ENCODE measurements at regions not wholly inside any gene's neighbourhood (a gene's known extent, or its start where the extent isn't known, plus 50 kb on each side); places are given as distances from the start of the nearest gene placed in this dataset.
"Not testable (repeated sequence)": the region's sequence is repeated elsewhere in the genome, so short reads cannot be mapped to it uniquely, and the experiment has no call there.

DNA sequence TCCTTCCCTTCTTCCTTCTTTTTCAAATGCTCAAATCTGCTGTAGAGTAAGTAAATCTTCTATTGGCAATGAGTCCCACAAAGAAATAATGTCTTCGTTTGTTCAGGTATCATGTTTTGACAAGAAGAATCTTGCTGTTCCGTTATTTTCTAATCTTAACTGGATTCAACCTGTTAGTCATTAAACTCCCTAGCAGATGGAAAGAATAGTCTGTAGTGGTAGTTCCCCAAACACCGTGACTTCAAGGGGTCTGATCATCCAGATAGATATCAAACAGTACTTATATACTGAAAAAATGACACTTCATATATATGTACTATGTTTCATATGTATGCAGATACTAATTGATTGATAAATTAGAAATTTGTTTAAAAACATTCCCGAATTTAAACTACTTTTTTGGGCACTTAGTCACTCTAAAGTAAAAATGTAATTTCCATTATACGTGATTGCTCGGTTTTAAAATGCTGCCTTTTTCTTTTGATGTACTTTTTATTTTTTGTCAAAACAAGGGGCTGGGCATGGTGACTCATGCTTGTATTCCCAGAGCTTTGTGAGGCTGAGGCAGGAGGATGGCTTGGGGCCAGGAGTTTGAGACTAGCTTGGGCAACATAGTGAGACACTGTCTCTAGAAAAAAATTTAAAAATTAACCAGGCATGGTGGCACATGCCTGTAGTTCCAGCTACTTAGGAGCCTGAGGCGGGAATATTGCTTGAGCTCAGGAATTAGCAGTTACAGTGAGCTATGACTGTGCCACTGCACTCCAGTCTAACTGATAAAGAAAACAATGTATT, 335.7 kb upstream of the SNX7 start:
- DNase-seq = peak; percentile 84

GRCh38 chr1:98323906-98324358, 337.6 kb upstream of the SNX7 start:
- DNase-seq = peak; percentile 90

GRCh38 chr1:98323388-98323787, 338.1 kb upstream of the SNX7 start:
- peak; percentile 84 for DNase-seq

DNA sequence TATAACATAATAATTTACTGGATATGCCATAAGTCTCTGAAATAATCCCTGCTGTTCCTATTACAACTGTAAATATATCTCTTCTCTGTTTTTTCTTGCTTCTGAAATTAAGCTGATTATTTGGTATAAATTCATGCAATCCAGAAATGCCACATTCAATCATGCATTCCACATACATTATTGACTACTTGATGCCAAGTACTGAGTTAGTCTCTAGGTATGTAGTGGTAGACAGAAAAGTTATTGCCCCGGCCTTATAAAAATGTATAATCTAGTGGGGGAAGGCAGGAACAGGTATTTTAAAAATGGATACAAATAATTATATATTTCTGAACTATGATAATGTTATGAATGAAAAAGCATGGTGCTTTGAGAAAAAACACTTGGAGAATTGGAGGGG, 338.6 kb upstream of the SNX7 start:
- DNase-seq = peak; percentile 35

DNA sequence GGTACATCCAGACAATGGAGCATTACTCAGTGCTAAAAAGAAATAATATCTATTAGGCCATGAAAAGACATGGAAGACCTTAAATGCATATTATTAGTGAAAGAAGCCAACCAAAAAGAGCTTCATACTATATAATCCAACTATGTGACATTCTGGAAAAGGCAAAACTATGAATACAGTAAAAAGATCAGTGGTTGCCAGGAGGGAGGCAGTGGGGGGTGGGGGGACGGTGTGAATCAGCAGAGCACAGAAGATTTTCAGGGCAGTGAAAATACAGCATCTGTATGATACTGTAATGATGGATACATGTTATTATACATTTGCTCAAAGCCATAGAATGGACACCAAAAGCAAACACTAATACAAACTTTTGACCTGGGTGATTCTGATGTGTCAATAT, 339.4 kb upstream of the SNX7 start:
- DNase-seq = no peak

DNA sequence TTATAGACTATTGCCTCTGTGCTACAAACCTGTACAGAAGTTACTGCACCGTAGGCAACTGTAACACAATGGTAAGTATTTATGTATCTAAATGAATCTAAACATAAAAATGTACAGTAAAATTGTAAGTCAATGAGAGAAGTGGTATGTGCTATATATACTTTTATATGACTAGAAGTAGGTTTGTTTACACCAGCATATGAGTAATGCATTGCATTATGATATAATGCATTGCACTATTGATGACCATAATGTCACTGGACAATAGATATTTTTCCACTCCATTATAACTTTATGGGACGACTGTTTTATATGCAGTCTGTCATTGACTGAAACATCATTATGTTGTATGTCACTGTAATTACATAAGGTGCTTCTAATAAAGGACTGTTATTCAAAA, 340.3 kb upstream of the SNX7 start:
- DNase-seq = peak; percentile 27

- peak; percentile 49 for DNase-seq
Observed at GRCh38 chr1:98316286-98316905, 345.1 kb upstream of the SNX7 start.

- DNase-seq = peak; percentile 72
Observed at GRCh38 chr1:98315309-98315708, 346.2 kb upstream of the SNX7 start.

GRCh38 chr1:98314601-98315000, 346.9 kb upstream of the SNX7 start:
- DNase-seq = no peak

GRCh38 chr1:98306517-98307089, 354.9 kb upstream of the SNX7 start:
- no peak for DNase-seq

- DNase-seq = no peak
Observed at GRCh38 chr1:98305362-98305761, 356.2 kb upstream of the SNX7 start.

DNA sequence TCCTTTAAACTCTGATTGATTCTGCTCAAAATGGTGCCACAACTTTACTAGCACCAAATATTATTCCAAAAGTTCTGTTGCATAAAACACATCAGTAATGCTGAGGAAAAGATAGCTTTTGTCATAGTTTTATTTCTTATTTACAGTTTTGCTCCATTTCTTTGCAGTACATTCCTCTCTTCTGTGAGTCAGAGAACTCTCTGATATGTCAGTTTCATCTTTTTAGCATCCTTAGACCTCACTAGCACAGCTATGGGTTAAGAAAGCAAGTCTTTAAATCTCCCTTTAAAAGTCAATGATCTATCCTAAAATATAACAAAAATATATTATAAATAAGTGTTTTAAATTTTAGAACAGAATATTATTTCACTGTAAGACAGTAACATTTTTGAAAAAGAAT, 356.6 kb upstream of the SNX7 start:
- DNase-seq = peak; percentile 16

DNA sequence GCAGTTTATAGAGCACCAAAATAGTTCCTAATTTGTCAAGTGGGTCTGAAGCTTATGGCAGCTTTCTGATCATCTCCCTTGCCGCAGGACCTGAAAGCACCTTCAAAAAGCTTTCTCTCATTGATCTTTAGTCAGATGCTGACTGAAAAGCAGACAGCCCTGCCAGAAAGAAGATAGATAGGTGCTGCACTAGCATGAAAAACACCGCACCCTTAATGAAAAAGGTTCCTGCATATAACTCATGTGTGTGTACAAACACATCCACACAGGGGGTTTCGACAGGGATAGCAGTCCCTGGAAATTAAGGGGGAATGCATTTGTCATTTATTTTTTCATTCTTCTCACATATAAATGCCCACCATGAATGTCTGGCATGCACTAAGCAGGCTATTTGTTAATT, 361.7 kb upstream of the SNX7 start:
- DNase-seq = no peak

GRCh38 chr1:98299313-98299712, 362.2 kb upstream of the SNX7 start:
- DNase-seq = no peak

DNA sequence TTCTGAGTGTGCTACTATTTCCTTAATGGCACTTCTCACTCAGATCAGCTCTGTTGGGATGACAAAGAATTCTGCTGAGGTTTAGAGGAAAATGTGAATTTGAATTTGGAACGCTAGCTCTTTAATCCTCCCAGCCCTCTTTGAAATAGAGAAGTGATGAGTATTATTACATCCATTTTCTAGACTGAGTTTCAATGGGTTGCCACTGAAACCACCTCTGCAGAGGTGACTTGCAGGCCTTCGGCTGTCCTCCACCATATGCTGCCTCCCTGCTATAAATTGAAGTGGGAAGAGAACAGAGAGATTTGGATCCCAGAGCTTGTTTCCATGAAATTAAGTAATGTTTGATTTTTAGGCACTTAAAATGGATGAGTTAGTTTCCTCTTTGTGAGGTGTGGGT, 363.2 kb upstream of the SNX7 start:
- DNase-seq = no peak

DNA sequence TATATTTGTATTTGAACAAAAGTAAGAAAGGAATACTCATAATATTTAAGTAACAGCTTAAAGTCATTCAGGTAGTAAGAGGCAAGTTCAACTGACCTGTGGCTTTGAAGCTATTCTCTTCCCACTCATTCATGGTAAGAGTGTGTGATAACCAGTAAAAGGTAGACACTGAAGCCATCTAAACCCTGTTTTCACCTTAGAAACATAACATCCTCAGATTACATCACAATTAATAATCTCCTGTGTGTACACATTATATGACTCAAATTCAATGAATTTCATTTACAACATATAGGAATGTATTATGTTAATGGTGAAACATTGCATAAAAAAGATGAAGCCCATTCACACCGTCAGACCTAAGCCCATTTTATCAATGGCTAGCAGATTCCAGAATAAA, 364.8 kb upstream of the SNX7 start:
- no peak for DNase-seq

GRCh38 chr1:98294127-98294526, 367.4 kb upstream of the SNX7 start:
- no peak for DNase-seq

GRCh38 chr1:98292994-98293393, 368.5 kb upstream of the SNX7 start:
- no peak for DNase-seq

DNA sequence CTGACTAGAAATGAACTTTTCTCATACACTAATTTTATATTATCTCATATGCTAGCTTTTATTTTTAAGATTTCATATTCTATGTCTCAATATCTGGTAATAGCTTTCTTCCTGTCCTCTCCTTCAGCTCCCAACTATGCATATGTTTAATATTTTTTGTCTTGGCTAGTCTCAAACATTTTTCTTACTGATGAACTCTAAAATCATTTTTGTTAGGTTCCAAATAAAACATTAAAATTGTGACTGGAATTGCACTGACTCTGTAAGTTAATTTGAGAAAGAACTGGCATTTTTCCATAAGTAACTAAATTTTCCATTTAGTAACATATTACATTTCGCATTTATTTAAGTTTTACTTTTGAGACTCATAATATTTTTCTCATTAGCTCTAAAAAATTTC, 368.5 kb upstream of the DPYD start:
- DNase-seq = no peak

DNA sequence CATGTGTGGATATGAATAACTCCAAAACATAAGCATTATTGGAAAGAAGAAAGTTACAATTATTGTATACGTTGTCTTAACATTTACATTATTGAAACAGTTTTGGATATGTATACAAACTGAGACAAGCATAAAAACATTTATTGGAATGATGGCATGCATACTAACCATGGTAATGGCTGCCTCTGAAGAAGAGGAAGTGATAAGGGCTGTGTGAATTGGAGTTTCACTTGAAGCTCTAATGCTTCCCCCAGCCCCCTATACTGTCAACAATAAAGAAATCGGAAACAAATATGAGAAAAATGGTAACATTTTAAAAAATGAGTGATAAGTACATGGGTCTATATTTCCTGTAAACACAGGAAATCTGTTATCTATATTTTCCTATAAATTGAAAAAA, 367.7 kb upstream of the DPYD start:
- no peak for DNase-seq

- peak; percentile 25 for DNase-seq
Observed at GRCh38 chr1:98287626-98288025, 366.8 kb upstream of the DPYD start.

GRCh38 chr1:98286656-98287055, 365.8 kb upstream of the DPYD start:
- no peak for DNase-seq

DNA sequence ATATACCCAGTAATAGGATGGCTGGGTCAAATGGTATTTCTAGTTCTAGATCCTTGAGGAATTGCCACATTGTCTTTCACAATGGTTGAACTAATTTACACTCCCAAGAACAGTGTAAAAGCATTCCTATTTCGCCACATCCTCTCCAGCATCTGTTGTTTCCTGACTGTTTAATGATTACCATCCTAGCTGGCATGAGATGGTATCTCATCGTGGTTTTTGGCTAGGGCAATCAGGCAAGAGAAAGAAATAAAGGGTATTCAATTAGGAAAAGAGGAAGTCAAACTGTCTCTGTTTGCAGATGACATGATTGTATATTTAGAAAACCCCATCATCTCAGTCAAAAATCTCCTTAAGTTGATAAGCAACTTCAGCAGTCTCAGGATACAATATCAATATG, 364.5 kb upstream of the DPYD start:
- not testable (repeated sequence) for DNase-seq

DNA sequence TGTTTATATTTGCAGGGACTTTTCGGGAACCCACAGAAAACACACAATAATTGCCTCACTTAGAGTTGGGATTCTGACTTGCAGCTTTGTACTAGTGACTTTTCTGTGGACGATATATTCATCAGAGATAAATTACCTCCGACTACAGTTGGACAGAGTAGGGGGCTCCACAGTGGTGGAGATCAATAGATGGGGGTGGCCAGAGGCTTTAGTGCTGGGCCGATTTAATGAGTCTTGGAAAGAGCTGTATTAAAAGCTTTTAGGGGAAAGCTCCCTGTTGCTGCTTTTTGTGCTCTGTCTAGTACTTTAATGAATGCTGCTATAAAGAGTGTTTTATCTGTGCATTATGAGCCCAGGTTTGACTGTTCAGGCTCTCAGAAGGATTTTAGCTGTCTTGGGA, 359.2 kb upstream of the DPYD start:
- no peak for DNase-seq
